ENCODE measurements at regions not wholly inside any gene's neighbourhood (a gene's known extent, or its start where the extent isn't known, plus 50 kb on each side); places are given as distances from the start of the nearest gene placed in this dataset.

DNA sequence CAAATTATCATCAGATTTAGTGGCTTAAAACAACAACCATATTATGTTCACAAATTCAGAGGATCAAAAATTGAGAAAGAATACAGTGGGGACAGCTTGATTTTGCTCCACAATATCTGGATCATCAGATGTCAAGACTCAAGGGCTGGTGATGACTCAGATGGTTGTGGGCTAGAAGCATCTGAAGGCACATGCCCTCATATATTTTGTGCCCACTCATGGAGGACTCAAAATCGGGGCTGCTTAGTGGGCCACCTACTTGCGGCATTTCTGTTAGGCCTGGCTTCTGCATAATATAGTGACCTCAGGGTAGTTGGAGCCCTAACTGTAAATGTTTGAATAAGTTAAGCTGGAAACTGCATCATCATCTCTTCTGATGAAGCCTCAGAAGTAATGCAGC, 584.5 kb downstream of the SLC16A7 start:
- no peak for DNase-seq (ENCODE audit: low read depth)
- no peaks in the 10 kb centered on the region for H3K27me3 ChIP-seq (ENCODE audit: control insufficient read depth, insufficient read depth, low read length)
- no peak overlapping the region for H3K4me3 ChIP-seq (ENCODE audit: low read depth, low read length)
- no peaks in the 10 kb centered on the region for H3K36me3 ChIP-seq (ENCODE audit: control insufficient read depth, insufficient read depth, low read length)
- TF ChIP-seq, protein P1, sequence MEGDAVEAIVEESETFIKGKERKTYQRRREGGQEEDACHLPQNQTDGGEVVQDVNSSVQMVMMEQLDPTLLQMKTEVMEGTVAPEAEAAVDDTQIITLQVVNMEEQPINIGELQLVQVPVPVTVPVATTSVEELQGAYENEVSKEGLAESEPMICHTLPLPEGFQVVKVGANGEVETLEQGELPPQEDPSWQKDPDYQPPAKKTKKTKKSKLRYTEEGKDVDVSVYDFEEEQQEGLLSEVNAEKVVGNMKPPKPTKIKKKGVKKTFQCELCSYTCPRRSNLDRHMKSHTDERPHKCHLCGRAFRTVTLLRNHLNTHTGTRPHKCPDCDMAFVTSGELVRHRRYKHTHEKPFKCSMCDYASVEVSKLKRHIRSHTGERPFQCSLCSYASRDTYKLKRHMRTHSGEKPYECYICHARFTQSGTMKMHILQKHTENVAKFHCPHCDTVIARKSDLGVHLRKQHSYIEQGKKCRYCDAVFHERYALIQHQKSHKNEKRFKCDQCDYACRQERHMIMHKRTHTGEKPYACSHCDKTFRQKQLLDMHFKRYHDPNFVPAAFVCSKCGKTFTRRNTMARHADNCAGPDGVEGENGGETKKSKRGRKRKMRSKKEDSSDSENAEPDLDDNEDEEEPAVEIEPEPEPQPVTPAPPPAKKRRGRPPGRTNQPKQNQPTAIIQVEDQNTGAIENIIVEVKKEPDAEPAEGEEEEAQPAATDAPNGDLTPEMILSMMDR (IDR thresholded peaks at IDR 0.05; ENCODE audit: insufficient read depth, low read length, poor library complexity, severe bottlenecking) = no peak

DNA sequence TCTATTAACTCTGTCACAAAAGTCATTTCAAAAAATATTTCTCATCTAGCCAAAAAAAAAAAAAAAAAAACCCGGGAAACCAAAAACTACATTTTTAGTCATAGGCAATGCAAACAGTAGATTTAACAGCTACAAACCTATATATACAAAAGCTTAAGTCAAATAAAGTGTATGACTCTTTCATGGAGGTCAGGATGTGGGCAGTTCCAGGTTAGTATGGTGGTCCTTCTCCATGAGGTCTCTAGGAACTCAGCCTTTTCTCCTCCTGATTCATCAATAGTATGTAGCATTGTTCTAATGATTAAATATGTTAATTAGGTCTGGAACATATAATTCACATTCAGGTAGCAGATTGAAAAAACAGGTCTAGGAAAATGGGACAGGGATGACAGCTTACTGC, 586.5 kb downstream of the SLC16A7 start:
- no peak for DNase-seq (ENCODE audit: low read depth)
- TF ChIP-seq, protein P1 (IDR thresholded peaks at IDR 0.05; ENCODE audit: insufficient read depth, low read length, poor library complexity, severe bottlenecking) = no peak
- no peaks in the 10 kb centered on the region for H3K36me3 ChIP-seq (ENCODE audit: control insufficient read depth, insufficient read depth, low read length)
- no peak overlapping the region for H3K4me3 ChIP-seq (ENCODE audit: low read depth, low read length)
- H3K27me3 ChIP-seq (ENCODE audit: control insufficient read depth, insufficient read depth, low read length) = no peaks in the 10 kb centered on the region

DNA sequence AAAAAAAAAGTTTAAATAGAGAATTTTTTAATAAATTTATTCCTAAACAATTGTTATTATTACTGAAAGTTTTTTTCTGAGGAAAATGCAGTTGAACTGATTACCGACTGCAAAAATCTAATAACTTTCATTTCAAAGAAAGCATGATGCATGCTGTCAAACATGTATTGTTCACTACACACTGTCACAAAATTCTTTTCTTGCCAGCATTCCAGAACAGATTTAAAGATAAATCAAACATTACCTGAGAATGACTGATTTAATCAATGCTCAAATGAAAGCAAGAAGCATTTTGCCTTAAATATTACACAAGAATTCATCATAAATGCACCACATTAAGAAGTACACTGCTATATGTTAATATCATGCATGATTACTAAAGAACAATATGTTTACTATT, 588.3 kb downstream of the SLC16A7 start:
- DNase-seq (ENCODE audit: low read depth) = no peak
- H3K36me3 ChIP-seq (ENCODE audit: control insufficient read depth, insufficient read depth, low read length) = no peaks in the 10 kb centered on the region
- H3K4me3 ChIP-seq (ENCODE audit: low read depth, low read length) = no peak overlapping the region
- TF ChIP-seq, protein P1 (IDR thresholded peaks at IDR 0.05; ENCODE audit: insufficient read depth, low read length, poor library complexity, severe bottlenecking) = no peak
- H3K27me3 ChIP-seq (ENCODE audit: control insufficient read depth, insufficient read depth, low read length) = no peaks in the 10 kb centered on the region

DNA sequence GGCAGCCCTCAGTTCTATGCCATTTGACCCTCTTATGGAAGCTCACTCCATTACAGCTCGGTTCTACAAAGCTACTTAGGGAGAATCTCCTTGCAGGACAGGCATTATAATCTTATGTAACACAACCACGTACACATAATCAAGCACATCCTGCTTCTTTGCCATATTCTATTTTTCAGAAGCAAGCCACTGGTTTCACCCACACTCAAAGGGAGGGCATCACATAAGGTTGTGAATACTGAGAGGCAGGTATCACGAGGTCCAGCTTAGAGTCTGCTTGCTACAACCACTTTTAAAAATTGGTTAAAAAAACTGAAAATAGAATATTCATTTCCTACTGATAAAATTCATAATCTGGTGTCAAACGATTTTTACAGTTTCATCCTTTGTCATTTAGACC, 589.2 kb downstream of the SLC16A7 start:
- H3K4me3 ChIP-seq (ENCODE audit: low read depth, low read length) = no peak overlapping the region
- TF ChIP-seq, protein P1 (IDR thresholded peaks at IDR 0.05; ENCODE audit: insufficient read depth, low read length, poor library complexity, severe bottlenecking) = no peak
- no peak for DNase-seq (ENCODE audit: low read depth)
- no peaks in the 10 kb centered on the region for H3K27me3 ChIP-seq (ENCODE audit: control insufficient read depth, insufficient read depth, low read length)
- no peaks in the 10 kb centered on the region for H3K36me3 ChIP-seq (ENCODE audit: control insufficient read depth, insufficient read depth, low read length)

DNA sequence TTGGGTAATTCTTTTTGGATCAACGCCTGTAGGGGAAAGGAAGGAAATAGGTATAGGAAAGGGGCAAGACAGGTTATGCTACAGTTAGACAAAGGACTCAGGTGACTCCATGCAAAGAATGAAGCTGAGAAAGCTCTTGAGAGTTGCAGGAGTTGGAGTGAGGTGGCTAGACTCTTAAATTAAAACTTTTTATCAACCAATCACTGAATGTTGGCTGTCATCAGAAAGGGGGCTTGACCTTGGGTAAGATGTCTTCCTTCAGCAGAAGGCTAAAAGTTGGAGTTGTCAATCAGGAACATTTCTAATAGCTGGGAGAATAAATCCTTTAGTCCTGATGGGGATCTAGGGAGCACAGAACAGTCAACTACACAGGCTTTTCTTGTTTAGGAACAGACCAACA, 595.4 kb downstream of the SLC16A7 start:
- DNase-seq (ENCODE audit: low read depth) = no peak
- Histone ChIP-seq H3K36me3 (ENCODE audit: control insufficient read depth, insufficient read depth, low read length) (no peaks in the 10 kb centered on the region), H3K27me3 (ENCODE audit: control insufficient read depth, insufficient read depth, low read length) (no peaks in the 10 kb centered on the region), H3K4me3 (ENCODE audit: low read depth, low read length) (no peak overlapping the region)
- TF ChIP-seq, protein P1 (IDR thresholded peaks at IDR 0.05; ENCODE audit: insufficient read depth, low read length, poor library complexity, severe bottlenecking) = no peak

DNA sequence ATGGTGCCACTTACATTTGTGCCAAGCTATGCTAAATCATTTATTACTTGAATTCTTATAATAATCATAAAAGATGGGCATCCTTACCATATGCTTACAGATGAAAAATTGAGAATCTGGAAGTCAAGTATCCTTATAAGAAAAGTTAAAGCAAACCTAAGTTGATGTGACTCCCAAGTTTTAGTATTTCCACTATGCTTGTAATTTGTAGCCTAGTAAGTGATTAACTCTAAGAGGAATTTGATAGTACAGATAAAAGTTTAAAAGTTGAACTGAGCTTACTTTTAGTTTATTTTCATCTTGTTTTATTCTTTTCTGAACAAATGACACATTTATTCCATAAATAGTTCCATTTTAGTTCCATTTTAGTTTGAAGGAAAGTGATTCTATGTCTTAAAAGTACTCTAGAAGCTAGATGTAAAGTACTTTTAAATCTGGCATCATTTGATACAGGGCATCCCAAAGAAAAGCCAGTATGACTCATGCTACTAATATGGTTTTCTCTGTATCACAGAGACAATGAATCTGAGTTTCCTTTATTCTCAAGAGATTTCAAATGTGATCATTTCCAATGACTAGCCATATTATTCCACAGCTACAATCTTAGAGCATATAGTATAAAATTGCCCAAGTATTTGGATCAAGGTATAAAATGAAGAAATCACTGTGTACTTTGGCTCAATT, 596.0 kb downstream of the SLC16A7 start:
- no peak overlapping the region for H3K4me3 ChIP-seq (ENCODE audit: low read depth, low read length)
- no peak for DNase-seq (ENCODE audit: low read depth)
- TF ChIP-seq, protein P1 (IDR thresholded peaks at IDR 0.05; ENCODE audit: insufficient read depth, low read length, poor library complexity, severe bottlenecking) = no peak
- H3K36me3 ChIP-seq (ENCODE audit: control insufficient read depth, insufficient read depth, low read length) = no peaks in the 10 kb centered on the region
- no peaks in the 10 kb centered on the region for H3K27me3 ChIP-seq (ENCODE audit: control insufficient read depth, insufficient read depth, low read length)

Measured in kidney epithelial cell (primary cell).